ENCODE measurements at regions not wholly inside any gene's neighbourhood (a gene's known extent, or its start where the extent isn't known, plus 50 kb on each side); places are given as distances from the start of the nearest gene placed in this dataset.

GRCh38 chr20:57970856-57971255 is 257.6 kb downstream of the ANKRD60 start:
- CTCF ChIA-PET = interaction anchor here (1.0 kb wide), 1 partner anchor 209 kb away, joined by 3 read pairs; no protein-coding TSS in a partner anchor
- Mint-ChIP-seq H3K4me1 (ENCODE audit: low read depth) (no peaks in the 10 kb centered on the region), H3K27ac (no peak overlapping the region)

GRCh38 chr20:57970116-57970515 is 258.3 kb downstream of the ANKRD60 start:
- Mint-ChIP-seq H3K9me3 (ENCODE audit: insufficient read depth) (no peaks in the 10 kb centered on the region), H3K4me1 (ENCODE audit: low read depth) (no peaks in the 10 kb centered on the region), H3K36me3 (ENCODE audit: low read depth) (no peaks in the 10 kb centered on the region), H3K27me3 (ENCODE audit: low read depth) (no peaks in the 10 kb centered on the region), H3K4me3 (no peak overlapping the region), H3K27ac (no peak overlapping the region)
- POLR2A ChIA-PET = no interaction called here
- DNase-seq = no peak
- CTCF ChIA-PET = no interaction called here
- no peak for ATAC-seq

More at GRCh38 chr20:57970856-57971255, 257.6 kb downstream of the ANKRD60 start:
- POLR2A ChIA-PET = no interaction called here
- no peak for ATAC-seq
- DNase-seq = no peak
- H3K4me3 Mint-ChIP-seq = no peak overlapping the region
- H3K36me3 Mint-ChIP-seq (ENCODE audit: low read depth) = no peaks in the 10 kb centered on the region
- H3K27me3 Mint-ChIP-seq (ENCODE audit: low read depth) = no peaks in the 10 kb centered on the region
- H3K9me3 Mint-ChIP-seq (ENCODE audit: insufficient read depth) = no peaks in the 10 kb centered on the region

- no peak overlapping the region for H3K27ac Mint-ChIP-seq
- CTCF ChIA-PET = no interaction called here
- POLR2A ChIA-PET = no interaction called here
- H3K36me3 Mint-ChIP-seq (ENCODE audit: low read depth) = no peaks in the 10 kb centered on the region
- no peaks in the 10 kb centered on the region for H3K4me1 Mint-ChIP-seq (ENCODE audit: low read depth)
- ATAC-seq = no peak
- DNase-seq = no peak
- H3K4me3 Mint-ChIP-seq = no peak overlapping the region
- no peaks in the 10 kb centered on the region for H3K27me3 Mint-ChIP-seq (ENCODE audit: low read depth)
- no peaks in the 10 kb centered on the region for H3K9me3 Mint-ChIP-seq (ENCODE audit: insufficient read depth)
These were observed 258.3 kb upstream of the PMEPA1 start for GRCh38 chr20:57968120-57968519.

- POLR2A ChIA-PET = no interaction called here
- Mint-ChIP-seq H3K4me1 (ENCODE audit: low read depth) (no peaks in the 10 kb centered on the region), H3K36me3 (ENCODE audit: low read depth) (no peaks in the 10 kb centered on the region), H3K4me3 (no peak overlapping the region), H3K27me3 (ENCODE audit: low read depth) (no peaks in the 10 kb centered on the region), H3K27ac (no peak overlapping the region), H3K9me3 (ENCODE audit: insufficient read depth) (no peaks in the 10 kb centered on the region)
- DNase-seq (no peak), ATAC-seq (no peak)
- CTCF ChIA-PET = no interaction called here
These were observed 257.5 kb upstream of the PMEPA1 start for GRCh38 chr20:57967364-57967763.

GRCh38 chr20:57966620-57967019 is 256.8 kb upstream of the PMEPA1 start:
- H3K4me1 Mint-ChIP-seq (ENCODE audit: low read depth) = no peaks in the 10 kb centered on the region
- POLR2A ChIA-PET = no interaction called here
- H3K27ac Mint-ChIP-seq = no peak overlapping the region
- no peak for DNase-seq
- H3K36me3 Mint-ChIP-seq (ENCODE audit: low read depth) = no peaks in the 10 kb centered on the region
- no peaks in the 10 kb centered on the region for H3K27me3 Mint-ChIP-seq (ENCODE audit: low read depth)
- CTCF ChIA-PET = no interaction called here
- no peak overlapping the region for H3K4me3 Mint-ChIP-seq
- ATAC-seq = no peak
- H3K9me3 Mint-ChIP-seq (ENCODE audit: insufficient read depth) = no peaks in the 10 kb centered on the region

GRCh38 chr20:57965441-57965840 is 255.6 kb upstream of the PMEPA1 start:
- no peak for ATAC-seq
- POLR2A ChIA-PET = no interaction called here

GRCh38 chr20:57964011-57964862 is 254.4 kb upstream of the PMEPA1 start:
- H3K4me3 Mint-ChIP-seq = no peak overlapping the region
- no peaks in the 10 kb centered on the region for H3K36me3 Mint-ChIP-seq (ENCODE audit: low read depth)
- no peaks in the 10 kb centered on the region for H3K27me3 Mint-ChIP-seq (ENCODE audit: low read depth)
- no peaks in the 10 kb centered on the region for H3K9me3 Mint-ChIP-seq (ENCODE audit: insufficient read depth)
- H3K4me1 Mint-ChIP-seq (ENCODE audit: low read depth) = no peaks in the 10 kb centered on the region
- ChIA-PET CTCF (interaction anchor here (1.1 kb wide), 1 partner anchor 311 kb away, joined by 3 read pairs; no protein-coding TSS in a partner anchor), POLR2A (no interaction called here)
- ATAC-seq (no peak), DNase-seq (no peak)
- no peak overlapping the region for H3K27ac Mint-ChIP-seq

More at GRCh38 chr20:57965441-57965840, 255.6 kb upstream of the PMEPA1 start:
- H3K27me3 Mint-ChIP-seq (ENCODE audit: low read depth) = no peaks in the 10 kb centered on the region
- no peaks in the 10 kb centered on the region for H3K9me3 Mint-ChIP-seq (ENCODE audit: insufficient read depth)
- no peaks in the 10 kb centered on the region for H3K36me3 Mint-ChIP-seq (ENCODE audit: low read depth)
- no peaks in the 10 kb centered on the region for H3K4me1 Mint-ChIP-seq (ENCODE audit: low read depth)
- no peak overlapping the region for H3K4me3 Mint-ChIP-seq
- H3K27ac Mint-ChIP-seq = no peak overlapping the region
- CTCF ChIA-PET = no interaction called here
- DNase-seq = no peak

- Mint-ChIP-seq H3K4me3 (no peak overlapping the region), H3K9me3 (ENCODE audit: insufficient read depth) (no peaks in the 10 kb centered on the region), H3K27ac (no peak overlapping the region), H3K36me3 (ENCODE audit: low read depth) (no peaks in the 10 kb centered on the region), H3K4me1 (ENCODE audit: low read depth) (no peaks in the 10 kb centered on the region), H3K27me3 (ENCODE audit: low read depth) (no peaks in the 10 kb centered on the region)
- CTCF ChIA-PET = no interaction called here
- ATAC-seq (no peak), DNase-seq (no peak)
- POLR2A ChIA-PET = no interaction called here
These were observed 251.2 kb upstream of the PMEPA1 start for GRCh38 chr20:57960803-57961575.

GRCh38 chr20:57959589-57959988 is 249.8 kb upstream of the PMEPA1 start:
- H3K36me3 Mint-ChIP-seq (ENCODE audit: low read depth) = no peaks in the 10 kb centered on the region
- H3K9me3 Mint-ChIP-seq (ENCODE audit: insufficient read depth) = no peaks in the 10 kb centered on the region
- ChIA-PET POLR2A (no interaction called here), CTCF (no interaction called here)
- ATAC-seq = no peak
- no peaks in the 10 kb centered on the region for H3K27me3 Mint-ChIP-seq (ENCODE audit: low read depth)
- DNase-seq = no peak
- no peaks in the 10 kb centered on the region for H3K4me1 Mint-ChIP-seq (ENCODE audit: low read depth)
- no peak overlapping the region for H3K27ac Mint-ChIP-seq
- no peak overlapping the region for H3K4me3 Mint-ChIP-seq

- no peak overlapping the region for H3K27ac Mint-ChIP-seq
- H3K9me3 Mint-ChIP-seq (ENCODE audit: insufficient read depth) = no peaks in the 10 kb centered on the region
- ChIA-PET CTCF (no interaction called here), POLR2A (no interaction called here)
- DNase-seq = no peak
- no peak for ATAC-seq
- no peaks in the 10 kb centered on the region for H3K36me3 Mint-ChIP-seq (ENCODE audit: low read depth)
- no peaks in the 10 kb centered on the region for H3K4me1 Mint-ChIP-seq (ENCODE audit: low read depth)
- no peaks in the 10 kb centered on the region for H3K27me3 Mint-ChIP-seq (ENCODE audit: low read depth)
- H3K4me3 Mint-ChIP-seq = no peak overlapping the region
These were observed 249.2 kb upstream of the PMEPA1 start for GRCh38 chr20:57959018-57959417.

- Mint-ChIP-seq H3K36me3 (ENCODE audit: low read depth) (no peaks in the 10 kb centered on the region), H3K9me3 (ENCODE audit: insufficient read depth) (no peaks in the 10 kb centered on the region), H3K27me3 (ENCODE audit: low read depth) (no peaks in the 10 kb centered on the region), H3K27ac (no peak overlapping the region), H3K4me3 (no peak overlapping the region), H3K4me1 (ENCODE audit: low read depth) (no peaks in the 10 kb centered on the region)
- DNase-seq = no peak
- CTCF ChIA-PET = no interaction called here
- no peak for ATAC-seq
- POLR2A ChIA-PET = no interaction called here
These were observed 248.2 kb upstream of the PMEPA1 start for GRCh38 chr20:57958050-57958420.

- Mint-ChIP-seq H3K9me3 (ENCODE audit: insufficient read depth) (no peaks in the 10 kb centered on the region), H3K27me3 (ENCODE audit: low read depth) (no peaks in the 10 kb centered on the region), H3K36me3 (ENCODE audit: low read depth) (no peaks in the 10 kb centered on the region), H3K27ac (no peak overlapping the region), H3K4me1 (ENCODE audit: low read depth) (no peaks in the 10 kb centered on the region), H3K4me3 (no peak overlapping the region)
- ChIA-PET POLR2A (no interaction called here), CTCF (no interaction called here)
- ATAC-seq = no peak
- DNase-seq = no peak
These were observed 247.7 kb upstream of the PMEPA1 start for GRCh38 chr20:57957411-57958049.
